H9 (cell line): ENCODE measurements at regions not wholly inside any gene's neighbourhood (a gene's known extent, or its start where the extent isn't known, plus 50 kb on each side); places are given as distances from the start of the nearest gene placed in this dataset.

Experiments
- DNase-seq: peaks from one replicate; pipeline ENCODE4 v3.0.0-alpha.2; 2017
- H2AFZ ChIP-seq: one replicate; pipeline ENCODE4 v1.6.1; 2013; ENCODE audit warnings: mild to moderate bottlenecking, low read length, control low read depth, moderate library complexity
- H2AK5ac ChIP-seq: 2 replicates; pipeline ENCODE4 v1.6.1; 2013; ENCODE audit warnings: low read length, control low read depth, mixed read lengths; ENCODE audit not compliant: insufficient read length
- H2BK120ac ChIP-seq: one replicate; pipeline ENCODE4 v1.6.1; 2013; ENCODE audit warnings: low read depth, mild to moderate bottlenecking, low read length, control low read depth, inconsistent platforms; ENCODE audit not compliant: poor library complexity, severe bottlenecking
- H2BK12ac ChIP-seq: 2 replicates; pipeline ENCODE4 v1.6.1; 2013; ENCODE audit warnings: low read length, control low read depth, mixed read lengths, low read depth; ENCODE audit not compliant: insufficient read length
- H2BK15ac ChIP-seq: 2 replicates; pipeline ENCODE4 v1.6.1; 2013; ENCODE audit warnings: low read depth, low read length, control low read depth
- H2BK20ac ChIP-seq: one replicate; pipeline ENCODE4 v1.6.1; 2013; ENCODE audit warnings: low read depth, mild to moderate bottlenecking, low read length, control low read depth, inconsistent platforms; ENCODE audit not compliant: poor library complexity, severe bottlenecking
- H2BK5ac ChIP-seq: 2 replicates; pipeline ENCODE4 v1.6.1; 2013; ENCODE audit warnings: low read length, control low read depth, mixed read lengths; ENCODE audit not compliant: insufficient read length
- H3K14ac ChIP-seq: 2 replicates; pipeline ENCODE4 v1.6.1; 2013; ENCODE audit warnings: low read length, control low read depth; ENCODE audit not compliant: insufficient read depth
- H3K18ac ChIP-seq: 2 replicates; pipeline ENCODE4 v1.6.1; 2013; ENCODE audit warnings: low read depth, mild to moderate bottlenecking, mixed read lengths, low read length, control low read depth; ENCODE audit not compliant: insufficient read length
- H3K23ac ChIP-seq: 2 replicates; pipeline ENCODE4 v1.6.1; 2013; ENCODE audit warnings: low read length, control low read depth, mixed read lengths, low read depth; ENCODE audit not compliant: insufficient read length
- H3K23me2 ChIP-seq: 2 replicates; pipeline ENCODE4 v1.6.1; 2013; ENCODE audit warnings: low read depth, mild to moderate bottlenecking, mixed read lengths, low read length, control low read depth; ENCODE audit not compliant: insufficient read length, poor library complexity, severe bottlenecking
- H3K27ac ChIP-seq: 2 replicates; pipeline ENCODE4 v1.5.1; 2013; ENCODE audit warnings: low read length, control low read depth, mixed read lengths, low read depth; ENCODE audit not compliant: insufficient read length
- H3K27me3 ChIP-seq: 2 replicates; pipeline ENCODE4 v1.6.1; 2013; ENCODE audit warnings: low read length, control low read depth, inconsistent platforms; ENCODE audit not compliant: insufficient read depth
- H3K4ac ChIP-seq: 2 replicates; pipeline ENCODE4 v1.6.1; 2013; ENCODE audit warnings: low read depth, mild to moderate bottlenecking, control low read depth, inconsistent platforms, low read length, moderate library complexity
- H3K4me1 ChIP-seq: 2 replicates; pipeline ENCODE4 v1.6.1; 2013; ENCODE audit warnings: low read length, control low read depth, inconsistent platforms; ENCODE audit not compliant: insufficient read depth
- H3K4me2 ChIP-seq: 2 replicates; pipeline ENCODE4 v1.6.1; 2013; ENCODE audit warnings: low read length, control low read depth, mixed read lengths; ENCODE audit not compliant: insufficient read length, insufficient read depth
- H3K56ac ChIP-seq: 2 replicates; pipeline ENCODE4 v1.6.1; 2013; ENCODE audit warnings: low read depth, mild to moderate bottlenecking, mixed read lengths, low read length, control low read depth; ENCODE audit not compliant: insufficient read length
- H3K79me1 ChIP-seq: 2 replicates; pipeline ENCODE4 v1.6.1; 2013; ENCODE audit warnings: low read depth, mild to moderate bottlenecking, moderate library complexity, low read length, control low read depth, inconsistent platforms; ENCODE audit not compliant: insufficient read depth, poor library complexity, severe bottlenecking
- H3K79me2 ChIP-seq: 2 replicates; pipeline ENCODE4 v1.6.1; 2013; ENCODE audit warnings: low read length, control low read depth, inconsistent platforms; ENCODE audit not compliant: insufficient read depth
- H3K9ac ChIP-seq: 2 replicates; pipeline ENCODE4 v1.6.1; 2013; ENCODE audit warnings: low read length, control low read depth, mixed read lengths; ENCODE audit not compliant: insufficient read length; ENCODE audit errors: extremely low read depth
- H3K9me3 ChIP-seq: one replicate; pipeline ENCODE4 v1.6.1; 2013; ENCODE audit warnings: low read depth, low read length, inconsistent platforms; ENCODE audit not compliant: control insufficient read depth
- H3T11ph ChIP-seq: one replicate; pipeline ENCODE4 v1.6.1; 2013; ENCODE audit warnings: mild to moderate bottlenecking, low read length, control low read depth, inconsistent platforms
- H4K20me1 ChIP-seq: one replicate; pipeline ENCODE4 v1.6.1; 2013; ENCODE audit not compliant: control insufficient read depth, insufficient read length, insufficient read depth
- H4K5ac ChIP-seq: 2 replicates; pipeline ENCODE4 v1.6.1; 2013; ENCODE audit warnings: low read depth, mild to moderate bottlenecking, mixed read lengths, low read length, control low read depth; ENCODE audit not compliant: insufficient read length
- H4K8ac ChIP-seq: replicated peaks from 2 replicates; pipeline ENCODE4 v1.6.1; 2013; ENCODE audit warnings: low read length, control low read depth, mixed read lengths, low read depth; ENCODE audit not compliant: insufficient read length
- H4K91ac ChIP-seq: 2 replicates; pipeline ENCODE4 v1.6.1; 2013; ENCODE audit warnings: low read depth, mild to moderate bottlenecking, moderate library complexity, mixed read lengths, low read length, control low read depth; ENCODE audit not compliant: insufficient read length
- H3K27ac Mint-ChIP-seq, 3 experiments: 2 replicates in 2 of 3; 3 replicates in 1 of 3; pipeline ENCODE4 v1.8.0; 2020 to 2021; ENCODE audit warnings: mixed read lengths in 3 of 3, mild to moderate bottlenecking in 1 of 3, moderate library complexity in 1 of 3
- H3K27me3 Mint-ChIP-seq: 2 replicates; pipeline ENCODE4 v1.8.0; 2021; ENCODE audit warnings: low read depth, mild to moderate bottlenecking, moderate library complexity, mixed read lengths
- H3K36me3 Mint-ChIP-seq, 3 experiments: 2 replicates in 2 of 3; 3 replicates in 1 of 3; pipeline ENCODE4 v1.8.0; 2020 to 2021; ENCODE audit warnings: low read depth in 3 of 3, mixed read lengths in 3 of 3; ENCODE audit not compliant: insufficient read depth in 1 of 3
- H3K4me1 Mint-ChIP-seq, 2 experiments: 2 replicates each; pipeline ENCODE4 v1.8.0; 2020; ENCODE audit warnings: mixed read lengths in 2 of 2
- H3K4me3 Mint-ChIP-seq, 2 experiments: 2 replicates in 1 of 2; 3 replicates in 1 of 2; pipeline ENCODE4 v1.8.0; 2020 to 2021; ENCODE audit warnings: mild to moderate bottlenecking in 2 of 2, mixed read lengths in 2 of 2, moderate library complexity in 1 of 2
- H3K9me3 Mint-ChIP-seq, 2 experiments: 2 replicates in 1 of 2; 3 replicates in 1 of 2; pipeline ENCODE4 v1.8.0; 2020; ENCODE audit warnings: mild to moderate bottlenecking in 2 of 2, mixed read lengths in 2 of 2, moderate library complexity in 1 of 2
- CTCF ChIP-seq: fragments of 200-600 bp; sonication (generic); conservative IDR thresholded peaks from 3 replicates; pipeline ENCODE4 v1.8.0; 2021; ENCODE audit warnings: antibody characterized with exemption, mild to moderate bottlenecking
- WGBS: extraction: QIAGEN DNeasy Blood & Tissue Kit; methylation state at CpG from one replicate; pipeline ENCODE4 v1.1.7; 2013; ENCODE audit warnings: missing lambda C conversion rate, low lambda C conversion rate, mixed read lengths; ENCODE audit not compliant: insufficient read length; ENCODE audit errors: extremely low coverage; 5-methylcytosine and 5-hydroxymethylcytosine counted together

DNA sequence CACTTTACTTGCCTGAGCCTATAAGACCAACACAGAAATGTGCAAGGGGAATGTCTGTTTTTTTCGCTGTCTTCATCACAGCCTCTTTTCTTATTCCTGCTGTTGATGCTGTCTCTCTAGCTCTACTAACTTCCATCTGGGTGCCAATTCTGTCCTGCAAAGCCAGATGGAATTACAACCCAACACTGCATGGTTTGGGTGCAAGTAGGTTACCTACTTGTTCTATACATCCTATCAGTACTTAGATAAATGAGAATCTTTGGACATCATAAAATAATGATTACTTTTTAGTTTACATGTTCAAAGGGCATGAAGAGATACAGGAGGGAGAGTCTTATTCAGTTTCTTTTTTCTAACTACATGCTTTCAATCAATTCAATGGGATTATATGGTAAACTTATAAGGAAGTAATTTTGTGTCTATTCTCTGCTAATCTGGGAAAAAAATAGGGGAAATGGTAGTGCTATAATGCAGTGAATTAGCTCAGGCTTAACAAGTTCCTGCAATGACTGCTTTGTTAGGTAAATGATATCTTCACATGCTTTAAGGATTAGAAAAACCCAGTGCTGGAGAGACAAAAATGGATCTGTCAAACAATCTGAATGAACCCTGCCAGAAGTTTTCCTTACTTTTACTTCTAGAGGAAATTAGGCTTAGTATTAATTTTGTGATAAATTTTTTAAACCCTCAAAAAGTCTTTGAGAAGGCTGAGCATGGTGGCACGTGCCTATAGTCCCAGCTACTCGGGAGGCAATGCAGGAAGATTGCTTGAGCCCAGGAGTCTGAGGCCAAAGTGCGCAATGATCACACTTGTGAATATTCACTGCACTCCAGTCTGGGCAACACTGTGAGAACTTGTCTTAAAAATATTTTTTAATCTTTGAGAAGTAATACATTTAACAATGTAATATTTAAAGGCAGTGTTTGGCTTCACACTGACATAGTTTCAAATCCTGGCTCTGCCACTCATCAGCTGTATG is 86.5 kb upstream of the E2F3 start:
- H3K9me3 Mint-ChIP-seq, result no peaks in the 10 kb centered on the region; a peak in 2 of 5 replicates

More for the DNA sequence above, 86.5 kb upstream of the E2F3 start:
- Histone ChIP-seq H3K27ac (no peak overlapping the region), H3K56ac (no peak overlapping the region), H2BK120ac (no peak overlapping the region), H3K23me2 (no peaks in the 10 kb centered on the region), H2BK20ac (no peak overlapping the region), H2AFZ (no peak overlapping the region), H3K79me1 (no peaks in the 10 kb centered on the region), H3K27me3 (no peaks in the 10 kb centered on the region), H3K9me3 (no peaks in the 10 kb centered on the region), H3K4me2 (no peak overlapping the region), H4K5ac (no peak overlapping the region), H4K20me1 (no peaks in the 10 kb centered on the region), H2AK5ac (no peak overlapping the region), H3K18ac (no peak overlapping the region), H3K4ac (no peak overlapping the region), H2BK5ac (no peak overlapping the region), H3K14ac (no peak overlapping the region), H4K8ac (no peak overlapping the region), H4K91ac (no peak overlapping the region), H2BK15ac (no peak overlapping the region), H3T11ph (no peak overlapping the region), H2BK12ac (no peak overlapping the region), H3K4me1 (no peaks in the 10 kb centered on the region), H3K9ac (no peak overlapping the region), H3K79me2 (no peaks in the 10 kb centered on the region), H3K23ac (no peak overlapping the region)
- peaks cover 6% of the 10 kb centered on the region in 2 experiments for H3K4me1 Mint-ChIP-seq
- no peak overlapping the region for H3K4me3 Mint-ChIP-seq
- no peaks in the 10 kb centered on the region; the same call in 1 of the 2 replicates for H3K27me3 Mint-ChIP-seq
- WGBS, result no CpG with 5 or more reads among the region's 4 CpGs
- no peak for DNase-seq
- TF ChIP-seq CTCF, result no peak
- H3K36me3 Mint-ChIP-seq, result no peaks in the 10 kb centered on the region
- H3K27ac Mint-ChIP-seq, result no peak overlapping the region
